ENCODE measurements at regions not wholly inside any gene's neighbourhood (a gene's known extent, or its start where the extent isn't known, plus 50 kb on each side); places are given as distances from the start of the nearest gene placed in this dataset.

- Histone ChIP-seq H4K20me1 (ENCODE audit: insufficient read depth, low read length) (no peaks in the 10 kb centered on the region), H3K4me1 (ENCODE audit: insufficient read depth, low read length) (peaks cover 13% of the 10 kb centered on the region), H3K4me3 (ENCODE audit: low read depth in 1 of 2, low read length in 2 of 2) (no peak overlapping the region), H2AFZ (ENCODE audit: low read depth, low read length) (no peak overlapping the region), H3K9ac (ENCODE audit: low read depth, low read length) (no peak overlapping the region), H3K9me3 (ENCODE audit: insufficient read depth, low read length, severe bottlenecking) (no peaks in the 10 kb centered on the region), H3K27me3 (ENCODE audit: insufficient read depth, low read length, poor library complexity) (peaks cover 8% of the 10 kb centered on the region), H3K4me2 (ENCODE audit: insufficient read depth, low read length) (no peak overlapping the region), H3K27ac (ENCODE audit: low read length) (no peak overlapping the region), H3K36me3 (ENCODE audit: insufficient read depth, low read length) (no peaks in the 10 kb centered on the region), H3K79me2 (ENCODE audit: insufficient read depth, low read length) (no peaks in the 10 kb centered on the region)
- TF ChIP-seq EZH2 (IDR thresholded peaks at IDR 0.05; ENCODE audit: borderline replicate concordance, low read depth, low read length, severe bottlenecking) (no peak), CTCF (IDR thresholded peaks at IDR 0.05; ENCODE audit: borderline replicate concordance, extremely low read depth, low read length, poor library complexity, severe bottlenecking) (no peak)
- ATAC-seq (ENCODE audit: insufficient read depth, low read depth) (no peak), DNase-seq (no peak)
Measured at GRCh38 chr1:244915736-244916135, 51.4 kb upstream of the HNRNPU start.

GRCh38 chr1:244914761-244915160 lies 50.4 kb upstream of the HNRNPU start:
- DNase-seq (no peak), ATAC-seq (ENCODE audit: insufficient read depth, low read depth) (no peak)
- Histone ChIP-seq H3K79me2 (ENCODE audit: insufficient read depth, low read length) (no peaks in the 10 kb centered on the region), H3K9ac (ENCODE audit: low read depth, low read length) (no peak overlapping the region), H3K4me2 (ENCODE audit: insufficient read depth, low read length) (no peak overlapping the region), H3K27ac (ENCODE audit: low read length) (no peak overlapping the region), H3K4me3 (ENCODE audit: low read depth in 1 of 2, low read length in 2 of 2) (no peak overlapping the region), H3K36me3 (ENCODE audit: insufficient read depth, low read length) (no peaks in the 10 kb centered on the region), H3K27me3 (ENCODE audit: insufficient read depth, low read length, poor library complexity) (peaks cover 8% of the 10 kb centered on the region), H2AFZ (ENCODE audit: low read depth, low read length) (no peak overlapping the region), H3K4me1 (ENCODE audit: insufficient read depth, low read length) (peaks cover 13% of the 10 kb centered on the region), H4K20me1 (ENCODE audit: insufficient read depth, low read length) (no peaks in the 10 kb centered on the region), H3K9me3 (ENCODE audit: insufficient read depth, low read length, severe bottlenecking) (no peaks in the 10 kb centered on the region)
- TF ChIP-seq EZH2 (IDR thresholded peaks at IDR 0.05; ENCODE audit: borderline replicate concordance, low read depth, low read length, severe bottlenecking), result no peak
